ENCODE measurements at regions not wholly inside any gene's neighbourhood (a gene's known extent, or its start where the extent isn't known, plus 50 kb on each side); places are given as distances from the start of the nearest gene placed in this dataset.

- no peak for DNase-seq (ENCODE audit: low read depth in 2 of 2)
Measured at GRCh38 chr18:68525091-68525490, 189.8 kb downstream of the TMX3 start.

DNA sequence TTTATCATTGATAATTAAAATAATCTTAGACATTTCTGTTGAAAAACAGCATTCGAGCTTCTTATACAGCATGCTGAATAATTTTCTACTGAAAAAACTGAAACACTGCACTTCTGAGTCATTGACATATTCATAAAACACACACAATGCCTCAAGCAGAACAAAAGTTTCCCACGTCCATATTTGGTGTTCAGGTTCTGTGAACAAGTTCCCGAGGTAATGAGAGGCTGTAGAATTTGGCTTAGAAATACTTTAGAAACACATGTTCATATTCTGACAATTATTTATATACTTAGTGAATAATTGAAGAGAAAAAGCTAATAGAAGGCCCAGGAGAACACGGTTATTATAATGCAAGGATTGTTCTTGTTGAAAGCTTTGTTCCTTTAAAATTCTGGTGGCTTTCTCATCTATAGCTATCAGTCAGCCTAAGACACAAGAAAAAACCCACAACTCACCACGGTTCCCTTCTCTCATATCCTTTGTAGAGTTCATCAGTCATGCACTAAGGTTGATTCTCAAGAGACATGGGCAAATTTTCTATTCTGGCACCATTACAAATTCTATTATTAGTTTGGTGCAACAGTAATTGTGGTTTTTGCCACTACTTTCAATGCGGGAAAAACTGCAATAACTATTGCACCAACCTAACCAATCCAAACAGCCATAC, 194.4 kb downstream of the TMX3 start:
- DNase-seq (ENCODE audit: low read depth in 2 of 2): no peak

- DNase-seq (ENCODE audit: low read depth in 2 of 2): no peak
Measured at GRCh38 chr18:68519336-68519735, 195.6 kb downstream of the TMX3 start.

DNA sequence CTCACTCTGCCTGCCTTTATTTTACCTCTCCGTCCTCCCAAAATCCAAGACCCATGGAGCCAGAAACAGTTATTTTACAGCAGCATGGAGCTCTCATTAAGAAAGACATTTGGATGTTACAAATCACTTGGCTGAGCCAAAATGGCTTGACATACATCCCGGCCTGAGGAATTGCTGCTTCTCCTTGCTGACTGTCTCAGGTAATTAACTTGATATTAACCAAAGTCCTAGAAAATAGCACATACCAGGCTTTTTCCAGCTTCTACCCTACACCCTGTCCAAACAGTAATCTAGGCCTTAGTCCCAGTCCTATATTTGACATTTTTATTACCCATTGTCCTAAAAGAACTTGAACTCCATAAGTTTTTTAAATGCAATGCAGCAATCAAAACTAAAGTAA, 205.0 kb downstream of the TMX3 start:
- no peak for DNase-seq (ENCODE audit: low read depth in 2 of 2)

- no peak for DNase-seq (ENCODE audit: low read depth in 2 of 2)
Measured at GRCh38 chr18:68507781-68508180, 207.1 kb downstream of the TMX3 start.

GRCh38 chr18:68505178-68505574, 209.7 kb downstream of the TMX3 start:
- no peak for DNase-seq (ENCODE audit: low read depth in 2 of 2)

GRCh38 chr18:68504441-68505177, 210.3 kb downstream of the TMX3 start:
- no peak for DNase-seq (ENCODE audit: low read depth in 2 of 2)

DNA sequence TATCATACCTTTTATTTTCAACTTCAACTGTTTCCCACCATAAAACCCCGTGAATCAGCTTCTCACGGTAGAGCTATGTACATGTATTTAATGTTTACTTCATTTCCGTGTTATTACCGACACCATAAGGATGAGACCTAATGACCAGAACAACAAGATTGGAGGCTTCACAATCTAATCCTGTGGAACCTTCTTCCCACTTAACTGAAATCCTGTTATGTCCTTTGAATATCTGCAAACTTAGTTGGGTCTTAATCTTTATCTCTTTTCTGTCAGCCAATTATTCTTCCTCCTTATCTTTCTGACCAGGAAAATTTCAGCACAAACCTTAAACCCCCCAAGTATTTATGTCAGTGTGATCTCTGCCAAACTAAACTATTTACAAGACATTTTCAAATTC, 214.4 kb downstream of the TMX3 start:
- no peak for DNase-seq (ENCODE audit: low read depth in 2 of 2)

GRCh38 chr18:68499141-68499540, 215.8 kb downstream of the TMX3 start:
- no peak for DNase-seq (ENCODE audit: low read depth in 2 of 2)

GRCh38 chr18:68498636-68499035, 216.3 kb downstream of the TMX3 start:
- DNase-seq (ENCODE audit: low read depth in 2 of 2): no peak

- DNase-seq (ENCODE audit: low read depth in 2 of 2): no peak
Measured at GRCh38 chr18:68498185-68498584, 216.7 kb downstream of the TMX3 start.

DNA sequence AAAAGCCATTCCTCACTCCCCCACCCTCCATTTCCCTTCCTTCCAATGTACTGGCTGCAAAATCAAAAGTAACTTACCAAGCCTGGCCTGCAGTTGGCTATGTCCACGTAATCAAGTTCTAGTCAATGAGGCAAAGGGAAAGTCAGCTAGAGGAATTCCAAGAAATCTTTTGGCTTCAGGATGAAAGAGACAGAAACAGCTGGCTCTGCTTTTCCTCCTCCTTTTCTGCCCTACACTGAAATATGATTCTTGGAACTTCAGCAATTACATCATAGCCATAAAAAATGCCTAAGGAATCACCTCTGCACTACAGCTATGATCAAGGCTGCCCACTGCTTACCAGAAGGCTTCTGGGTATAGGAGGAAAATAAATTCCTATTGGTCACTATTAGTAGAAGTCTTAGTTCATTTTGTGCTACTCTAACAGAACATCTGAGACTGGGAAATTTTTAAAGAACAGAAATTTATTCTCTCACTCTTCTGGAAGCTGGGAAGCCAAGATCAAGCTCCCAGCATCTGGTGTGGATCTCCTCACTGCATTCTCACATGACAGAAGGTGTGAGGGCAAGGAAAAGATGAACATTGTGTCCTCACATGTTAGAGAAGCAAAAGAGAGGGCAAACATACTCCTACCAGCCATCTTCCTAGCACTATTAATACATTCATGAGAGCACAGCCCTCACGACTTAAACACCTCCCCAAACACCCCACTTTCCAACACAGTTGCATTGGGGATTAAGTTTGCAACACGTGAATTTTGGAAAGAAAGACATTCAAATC, 219.9 kb downstream of the TMX3 start:
- DNase-seq (ENCODE audit: low read depth in 2 of 2): no peak

DNA sequence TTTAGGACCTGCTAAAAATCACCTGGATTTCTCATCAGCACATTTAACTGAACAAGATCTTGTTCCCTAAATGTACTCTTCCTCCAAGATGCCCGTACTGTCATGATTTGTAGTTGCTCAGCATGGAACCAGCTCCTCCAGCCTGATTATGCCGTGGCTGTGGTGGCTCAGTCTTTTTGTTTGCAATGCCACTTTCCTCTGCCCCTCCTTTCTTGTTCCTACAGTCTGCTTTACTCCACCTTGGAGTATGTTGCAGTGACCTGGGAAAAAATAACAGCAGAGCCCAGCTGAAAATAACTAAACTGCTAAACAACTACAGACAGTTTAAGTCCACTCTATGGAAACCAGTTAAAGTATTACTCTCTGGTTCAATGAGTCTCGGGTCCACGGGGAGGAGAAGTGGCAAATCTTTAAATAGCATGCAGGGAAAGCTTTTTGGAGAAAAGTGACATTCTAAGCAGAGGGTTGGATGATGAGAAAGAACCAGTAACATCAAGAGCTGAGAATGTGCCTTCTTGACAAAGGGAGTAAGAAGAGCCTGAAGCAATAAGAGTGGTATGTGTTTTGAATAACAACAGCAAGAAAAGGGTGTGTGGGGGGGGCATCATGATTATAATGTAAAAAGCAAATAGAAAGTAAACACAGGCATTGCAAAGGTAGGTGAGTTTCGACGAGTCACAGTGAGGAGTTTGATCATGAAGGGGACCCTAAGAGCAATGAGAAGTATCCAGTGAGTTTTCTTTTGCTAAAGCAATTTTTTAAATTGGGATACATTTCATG, 225.7 kb downstream of the TMX3 start:
- no peak for DNase-seq (ENCODE audit: low read depth in 2 of 2)

GRCh38 chr18:68484241-68484640, 230.7 kb downstream of the TMX3 start:
- DNase-seq (ENCODE audit: low read depth in 2 of 2): no peak

GRCh38 chr18:68482815-68483214, 232.1 kb downstream of the TMX3 start:
- DNase-seq (ENCODE audit: low read depth in 2 of 2): no peak

GRCh38 chr18:68480196-68480595, 234.7 kb downstream of the TMX3 start:
- DNase-seq (ENCODE audit: low read depth in 2 of 2): no peak

DNA sequence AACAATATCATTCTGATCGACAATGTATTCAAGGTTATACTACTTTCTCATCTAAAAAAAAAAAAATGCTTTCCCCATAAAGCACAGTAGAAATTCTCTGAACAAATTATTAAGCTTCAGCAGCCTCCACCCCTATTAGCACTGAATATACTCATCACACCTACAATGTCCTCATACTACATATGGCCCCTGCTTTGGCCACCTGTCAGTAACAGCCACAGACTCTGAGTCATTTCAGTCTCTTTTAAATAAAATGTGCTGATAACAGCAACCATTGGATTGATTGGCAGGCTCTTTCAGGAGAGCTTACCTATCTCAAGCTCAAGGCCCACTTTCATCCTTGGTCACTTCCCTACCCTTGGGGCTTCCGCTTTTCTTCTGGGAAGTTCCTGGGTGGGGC, 236.7 kb downstream of the TMX3 start:
- no peak for DNase-seq (ENCODE audit: low read depth in 2 of 2)

GRCh38 chr18:68475883-68476282, 239.0 kb downstream of the TMX3 start:
- DNase-seq (ENCODE audit: low read depth in 2 of 2): no peak

DNA sequence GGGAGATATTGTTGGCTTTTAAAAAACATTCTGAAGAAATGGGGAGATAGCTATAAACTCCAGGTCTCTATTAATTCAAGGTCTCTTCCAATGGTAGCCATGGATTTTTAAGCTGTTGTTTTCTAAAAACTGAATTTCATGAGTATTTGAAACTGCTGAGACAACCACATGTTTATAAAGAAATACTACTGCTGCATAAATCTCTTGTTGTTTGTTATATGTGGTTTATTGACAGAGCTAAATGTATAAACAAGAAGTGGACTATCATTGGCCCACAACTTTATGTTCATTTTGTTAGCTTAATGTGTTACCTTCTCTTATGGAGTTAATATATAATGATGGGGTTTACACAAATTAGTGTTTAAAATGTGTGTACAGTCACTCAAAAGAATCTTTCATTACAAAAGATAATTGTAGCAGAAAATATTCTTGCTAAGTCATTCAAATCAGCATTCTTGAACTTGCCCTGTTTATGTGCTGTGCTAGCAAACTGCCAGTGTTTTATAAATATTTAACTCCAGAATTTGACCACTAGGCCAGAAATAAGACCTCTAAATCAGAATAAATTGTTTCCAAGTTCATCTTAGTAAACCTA, 242.1 kb downstream of the TMX3 start:
- DNase-seq (ENCODE audit: low read depth in 2 of 2): no peak

GRCh38 chr18:68469049-68469625, 245.8 kb downstream of the TMX3 start:
- DNase-seq (ENCODE audit: low read depth in 2 of 2): no peak

- no peak for DNase-seq (ENCODE audit: low read depth in 2 of 2)
Measured at GRCh38 chr18:68467957-68468356, 247.0 kb downstream of the TMX3 start.
